GM12891 (cell line): ENCODE measurements at regions not wholly inside any gene's neighbourhood (a gene's known extent, or its start where the extent isn't known, plus 50 kb on each side); places are given as distances from the start of the nearest gene placed in this dataset.

Source experiments
- POLR2A ChIP-seq: IDR thresholded peaks from 2 replicates; pipeline ENCODE4 v1.6.1; 2011; ENCODE audit warnings: low read depth, low read length, control low read depth
- POLR2AphosphoS5 ChIP-seq: IDR thresholded peaks from 2 replicates; pipeline ENCODE4 v1.6.1; 2011; ENCODE audit warnings: low read depth, low read length, control low read depth

- TF ChIP-seq POLR2AphosphoS5 (no peak), POLR2A (no peak)
These were observed 74.1 kb downstream of the EFNB1 start for GRCh38 chrX:68902706-68903504.
